Amniotic stem cell (primary cell): ENCODE measurements at regions not wholly inside any gene's neighbourhood (a gene's known extent, or its start where the extent isn't known, plus 50 kb on each side); places are given as distances from the start of the nearest gene placed in this dataset.
"Not testable (repeated sequence)": the region's sequence is repeated elsewhere in the genome, so short reads cannot be mapped to it uniquely, and the experiment has no call there.

Experiments
- DNase-seq: peaks from one replicate; lab custom pipeline; 2025; lab: John Stamatoyannopoulos, UW

DNA sequence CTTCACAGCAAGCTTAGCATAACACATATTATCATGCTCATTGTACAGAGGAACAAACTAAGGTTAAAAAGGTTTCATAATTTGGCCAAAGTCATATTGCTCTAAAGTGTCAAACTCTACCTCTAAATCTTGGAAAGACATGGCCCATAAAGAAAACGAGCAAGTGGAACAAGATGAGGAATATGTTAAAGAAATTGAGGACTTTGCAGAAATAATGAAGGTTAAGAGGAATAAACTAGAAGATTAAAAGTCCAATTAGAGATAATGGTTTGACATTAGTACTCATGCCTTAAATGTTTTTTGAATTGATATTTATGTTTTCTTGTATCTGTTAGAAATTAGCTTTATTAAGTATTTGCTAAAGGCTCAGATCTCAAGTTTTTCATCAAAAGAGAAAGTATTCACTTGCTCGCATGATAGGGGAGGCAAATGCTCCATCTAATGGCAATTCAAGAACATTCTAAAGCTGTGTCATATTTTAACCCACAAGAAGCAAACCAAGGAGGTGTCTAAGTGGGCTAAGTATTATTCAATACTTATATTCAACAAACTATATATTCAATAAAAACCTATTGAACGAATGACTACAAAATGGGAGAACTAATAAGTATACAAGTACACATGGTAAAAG, 192.9 kb upstream of the SPTLC3 start:
- DNase-seq, result no peak

DNA sequence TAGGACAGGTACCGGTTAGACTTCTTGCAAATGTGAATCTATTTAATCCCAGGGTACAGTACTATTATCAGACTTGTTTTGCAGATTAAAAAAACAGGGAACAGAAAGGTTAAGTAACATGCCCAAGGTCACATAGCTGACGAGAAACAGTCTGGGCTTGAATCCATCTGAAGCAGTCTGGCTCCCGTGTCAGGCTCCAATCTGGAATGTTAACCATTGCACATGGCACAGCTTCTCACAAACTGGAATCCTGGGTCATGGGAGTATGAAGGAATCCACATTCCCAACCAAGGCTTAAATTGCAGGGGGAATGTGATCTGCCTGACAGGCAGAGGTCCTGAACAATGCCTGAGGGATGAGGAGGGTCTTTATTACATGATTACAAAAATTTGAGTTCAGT, 187.5 kb upstream of the SPTLC3 start:
- DNase-seq, result no peak

DNA sequence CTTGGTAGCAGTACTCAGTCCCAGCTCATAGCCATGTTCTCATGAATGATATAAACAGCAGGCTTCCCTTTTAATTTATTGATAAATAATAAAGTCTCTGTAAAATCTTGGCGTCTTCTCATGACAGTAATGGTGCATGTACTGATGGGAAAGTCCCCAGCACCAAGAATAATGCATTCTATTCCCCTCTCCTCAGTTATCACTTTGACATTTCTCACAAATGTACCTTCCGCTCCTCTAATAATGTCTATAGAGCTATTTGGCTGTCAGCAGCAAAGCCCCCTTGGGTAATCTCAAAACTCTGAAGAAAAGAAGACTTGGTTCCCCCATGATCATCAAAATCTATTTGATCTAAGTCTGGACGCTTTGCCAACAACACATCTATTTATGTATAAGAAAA, 185.0 kb upstream of the SPTLC3 start:
- no peak for DNase-seq

DNA sequence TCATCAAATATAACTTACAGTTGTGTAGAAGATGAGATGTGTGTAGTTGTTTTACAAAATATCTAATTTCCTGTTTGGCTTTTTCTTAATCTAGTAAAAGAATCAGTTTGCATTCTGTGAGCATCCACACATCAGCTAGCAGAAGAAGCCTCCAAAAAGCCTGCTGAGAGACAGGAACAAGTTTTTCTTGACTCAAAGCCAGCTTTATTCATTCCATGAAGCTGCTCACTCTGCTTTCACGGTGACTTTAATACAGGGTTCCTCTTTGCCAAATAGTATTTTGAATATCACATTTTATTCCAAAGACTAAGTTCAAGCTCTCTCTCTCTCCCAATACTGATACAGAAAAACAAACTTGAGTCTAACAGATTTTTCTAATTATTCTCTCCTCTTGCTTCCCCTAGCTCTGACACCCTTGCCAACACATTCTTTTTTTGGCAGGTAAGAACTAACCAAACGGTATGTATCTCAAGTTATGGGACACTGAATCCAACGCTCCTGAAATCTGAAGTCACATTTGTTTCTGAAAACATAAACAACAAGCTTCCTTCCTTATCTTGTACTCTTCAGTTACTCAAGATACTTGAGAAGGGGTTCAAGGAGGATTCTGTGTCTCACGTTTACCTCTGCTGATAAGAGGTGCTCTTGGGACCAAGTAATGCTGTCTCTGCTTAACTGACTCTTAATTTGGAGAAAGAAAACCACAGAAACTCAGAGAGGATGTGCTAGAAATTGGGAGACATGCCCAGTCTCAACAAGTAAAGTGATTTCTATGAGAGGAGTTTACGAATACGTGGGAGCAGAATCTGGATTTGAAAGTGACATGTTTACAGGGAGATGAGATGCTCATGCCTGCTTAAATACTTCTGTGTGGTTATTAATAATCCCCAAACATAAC, 184.2 kb upstream of the SPTLC3 start:
- DNase-seq, result no peak

DNA sequence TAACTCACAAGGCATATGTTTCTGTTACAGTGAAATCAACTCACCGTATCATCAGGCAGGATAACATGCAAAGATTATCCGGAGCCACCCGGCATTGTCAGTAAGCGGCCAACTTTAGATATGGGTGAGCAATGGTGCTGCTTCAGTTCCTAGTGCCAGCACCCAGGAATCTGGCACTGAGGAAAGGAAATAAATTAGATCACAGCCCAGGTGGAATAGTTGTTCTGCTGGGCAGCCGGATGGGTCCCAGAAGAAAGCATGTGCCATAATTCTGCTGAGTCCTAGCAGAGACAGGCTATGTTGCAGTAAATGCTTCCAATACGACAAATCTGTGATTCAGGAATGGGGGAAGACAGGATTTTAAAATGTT, 183.6 kb upstream of the SPTLC3 start:
- DNase-seq, result no peak

DNA sequence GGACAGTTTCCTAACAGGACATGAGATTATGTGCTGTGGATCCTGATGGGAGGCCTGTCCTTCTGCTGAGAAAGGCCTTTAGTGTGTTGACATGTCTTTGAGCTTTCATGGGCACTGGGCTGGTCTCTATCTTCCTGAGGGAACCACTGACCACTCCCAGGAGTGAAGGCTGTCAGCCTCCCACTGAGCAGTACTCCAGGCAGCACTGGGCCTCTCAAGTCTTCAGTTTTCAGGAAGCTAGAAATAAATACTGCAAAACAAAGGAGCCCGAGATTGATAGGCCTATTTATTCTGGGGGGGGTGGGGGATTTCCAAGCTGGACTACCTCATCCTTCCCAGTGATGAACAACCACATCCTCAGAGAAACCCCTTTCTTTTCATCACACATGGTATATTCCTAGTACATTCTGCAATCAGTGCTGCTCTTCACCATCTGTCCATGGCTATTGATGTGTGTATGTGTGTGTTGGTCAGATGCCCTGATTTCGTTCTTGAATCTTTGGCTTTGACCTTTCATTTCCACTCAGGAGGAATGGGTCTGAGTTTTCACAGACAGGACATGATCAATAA, 180.9 kb upstream of the SPTLC3 start:
- no peak for DNase-seq

DNA sequence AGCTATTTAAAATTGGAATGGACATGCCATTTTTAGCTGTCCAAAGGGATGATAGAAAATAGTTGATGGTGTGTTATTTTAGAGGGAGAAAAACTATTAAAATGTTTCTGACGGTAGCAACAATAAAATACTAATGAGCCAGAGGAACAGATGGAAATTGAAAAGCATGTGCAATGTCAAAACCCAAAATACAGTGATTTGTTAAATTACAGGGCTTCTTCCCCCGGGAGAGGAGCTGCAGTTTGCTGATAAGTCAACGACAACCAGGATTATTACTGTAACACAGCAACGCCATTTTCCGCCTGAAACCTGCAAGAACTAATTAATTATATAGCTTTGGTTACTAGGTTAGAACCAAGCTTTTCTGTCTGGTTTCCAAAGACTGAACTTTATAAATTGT, 179.6 kb upstream of the SPTLC3 start:
- no peak for DNase-seq

DNA sequence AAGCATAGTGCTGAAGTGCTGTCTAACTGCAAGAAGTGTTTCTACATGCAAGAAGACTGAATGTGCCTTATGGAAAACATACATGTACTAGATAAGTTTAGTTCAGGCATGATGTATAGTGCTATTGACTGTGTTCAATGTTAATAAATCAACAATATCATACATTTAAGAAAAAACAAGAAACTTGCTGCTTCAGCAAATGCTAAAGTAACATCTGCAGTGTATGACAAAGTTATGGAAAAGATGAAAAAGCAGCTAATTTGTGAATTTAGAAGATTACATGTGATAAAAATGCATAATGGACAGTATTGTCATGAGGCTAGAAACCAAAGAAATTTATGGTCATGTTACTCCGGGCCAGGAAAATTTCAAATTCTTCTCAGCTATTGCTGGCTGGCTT, 174.9 kb upstream of the SPTLC3 start:
- no peak for DNase-seq

DNA sequence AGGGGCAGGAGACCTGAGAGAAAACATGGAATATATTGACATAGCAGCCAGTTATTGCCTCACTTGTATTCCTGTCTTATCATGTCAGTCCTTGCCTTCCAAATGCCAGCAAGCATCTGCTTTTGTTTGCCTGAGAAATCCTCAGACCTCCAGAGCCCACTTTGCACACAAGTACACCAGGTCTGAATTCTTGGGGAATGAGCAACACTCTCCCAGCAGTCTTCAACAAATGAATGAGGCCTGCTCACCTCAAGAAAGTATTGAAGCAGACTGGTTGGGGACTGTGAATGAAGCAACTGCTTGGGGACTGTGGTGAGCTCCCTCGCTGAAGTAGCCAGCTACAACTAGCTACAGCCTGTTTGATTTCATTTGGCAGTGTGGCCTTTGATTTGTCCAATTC, 172.8 kb upstream of the SPTLC3 start:
- DNase-seq, result no peak

DNA sequence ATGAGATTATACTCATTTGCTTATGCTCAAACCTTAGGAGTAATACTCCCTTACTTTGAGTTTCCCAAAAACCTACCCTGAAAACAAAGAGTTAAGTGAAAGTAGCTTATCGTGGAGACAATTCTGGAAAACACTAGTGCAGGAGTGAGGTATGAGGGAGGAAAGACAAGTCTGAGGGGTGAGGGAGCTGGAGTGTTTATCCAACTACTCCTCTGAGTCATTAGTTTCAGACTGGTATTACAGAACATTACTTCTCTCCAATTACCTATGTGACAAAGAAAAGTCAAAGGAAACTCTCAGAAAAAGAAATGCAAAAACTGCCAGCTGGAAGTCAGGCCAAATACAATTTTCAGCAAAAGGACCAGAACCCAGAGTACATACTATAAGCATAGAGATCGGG, 171.1 kb upstream of the SPTLC3 start:
- DNase-seq, result no peak

DNA sequence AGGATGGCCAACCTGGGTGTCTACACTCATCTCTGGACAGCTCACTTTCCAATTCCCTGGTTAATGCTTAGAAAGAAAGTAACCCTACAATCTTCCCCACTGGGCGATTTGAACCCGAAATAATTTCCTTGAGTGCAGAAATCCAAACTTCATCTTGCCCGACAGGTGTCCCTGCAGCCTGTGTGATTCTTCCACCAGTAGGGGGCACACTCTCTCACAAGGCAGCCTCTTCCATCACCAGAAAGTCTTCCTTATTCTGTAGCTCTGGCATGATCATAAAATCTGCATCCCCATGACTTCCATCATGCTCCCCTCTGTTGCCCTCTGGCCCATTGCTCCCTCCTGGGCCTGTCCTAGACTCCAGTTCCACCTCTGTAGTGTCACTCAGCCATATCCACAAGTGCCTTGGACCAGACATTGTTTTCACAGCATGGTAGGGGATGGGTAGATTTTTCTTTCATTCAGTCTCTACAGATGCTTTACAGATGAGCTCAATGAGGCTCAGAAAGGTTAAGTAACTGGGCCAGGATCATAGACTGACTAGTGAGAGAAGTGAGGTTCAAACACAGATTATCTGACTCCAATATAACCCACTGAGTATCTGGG, 170.4 kb upstream of the SPTLC3 start:
- no peak for DNase-seq

DNA sequence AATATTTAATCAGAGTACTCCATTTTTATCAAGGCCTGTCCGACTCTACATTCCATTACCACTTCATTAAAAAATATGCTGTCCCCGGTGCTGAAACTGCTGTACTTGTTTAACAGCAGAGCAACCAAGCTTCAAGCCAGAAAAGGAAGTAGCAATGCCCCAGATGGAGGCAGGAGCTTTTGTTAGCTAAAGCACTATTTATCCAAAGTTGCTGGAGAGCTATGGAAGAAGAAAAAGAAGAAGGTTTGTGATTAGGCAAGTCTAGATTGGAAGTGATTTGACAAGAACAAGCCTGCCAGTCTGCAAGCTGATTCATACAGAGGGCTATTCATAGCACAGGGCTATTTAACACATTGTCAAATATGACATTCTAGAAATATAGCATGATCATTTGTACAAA, 160.9 kb upstream of the SPTLC3 start:
- no peak for DNase-seq

DNA sequence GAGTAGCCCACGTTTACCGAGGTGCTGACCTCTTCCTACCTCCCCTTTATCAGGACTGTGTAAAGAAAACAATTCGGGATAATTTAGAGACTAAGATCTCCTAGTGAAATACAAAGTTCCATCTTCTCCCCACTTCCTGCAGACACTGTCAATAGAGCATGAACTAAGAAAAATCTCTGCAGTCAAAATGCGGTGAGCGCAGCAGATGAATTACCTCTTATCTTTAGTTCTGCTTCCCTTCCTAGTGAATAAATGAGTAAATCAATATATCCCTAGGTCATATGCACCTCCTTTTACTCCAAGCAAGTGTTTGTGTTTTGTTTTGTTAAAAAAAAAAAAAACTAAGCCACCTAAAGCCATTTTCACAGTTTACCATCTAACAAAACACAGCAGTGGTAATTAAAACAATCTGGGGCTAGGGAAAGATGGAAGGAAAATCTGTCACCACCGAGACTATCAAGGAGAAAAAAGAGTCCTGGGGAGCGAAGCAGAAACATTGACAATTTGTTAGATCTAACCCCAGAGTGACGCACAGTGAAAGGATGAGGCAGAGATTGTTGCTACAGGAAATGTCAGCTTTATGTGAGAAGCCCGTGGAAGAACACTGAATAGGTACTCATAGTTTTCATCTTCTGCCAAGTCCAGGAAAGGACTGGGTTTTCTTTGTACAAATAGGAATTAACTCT, 159.4 kb upstream of the SPTLC3 start:
- DNase-seq, result no peak

DNA sequence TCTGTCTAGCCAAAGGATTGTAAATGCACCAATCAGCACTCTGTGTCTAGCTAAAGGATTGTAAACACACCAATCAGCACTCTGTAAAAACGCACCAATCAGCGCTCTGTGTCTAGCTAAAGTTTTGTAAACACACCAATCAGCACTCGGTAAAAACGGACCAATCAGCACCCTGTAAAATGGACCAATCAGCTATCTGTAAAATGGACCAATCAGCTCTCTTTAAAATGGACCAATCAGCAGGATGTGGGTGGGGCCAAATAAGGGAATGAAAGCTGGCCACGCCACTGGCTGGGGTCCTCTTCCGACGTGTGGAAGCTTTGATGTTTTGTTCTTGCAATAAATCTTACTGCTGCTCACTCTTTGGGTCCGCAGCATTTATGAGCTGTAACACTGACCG, 151.1 kb upstream of the SPTLC3 start:
- not testable (repeated sequence) for DNase-seq

DNA sequence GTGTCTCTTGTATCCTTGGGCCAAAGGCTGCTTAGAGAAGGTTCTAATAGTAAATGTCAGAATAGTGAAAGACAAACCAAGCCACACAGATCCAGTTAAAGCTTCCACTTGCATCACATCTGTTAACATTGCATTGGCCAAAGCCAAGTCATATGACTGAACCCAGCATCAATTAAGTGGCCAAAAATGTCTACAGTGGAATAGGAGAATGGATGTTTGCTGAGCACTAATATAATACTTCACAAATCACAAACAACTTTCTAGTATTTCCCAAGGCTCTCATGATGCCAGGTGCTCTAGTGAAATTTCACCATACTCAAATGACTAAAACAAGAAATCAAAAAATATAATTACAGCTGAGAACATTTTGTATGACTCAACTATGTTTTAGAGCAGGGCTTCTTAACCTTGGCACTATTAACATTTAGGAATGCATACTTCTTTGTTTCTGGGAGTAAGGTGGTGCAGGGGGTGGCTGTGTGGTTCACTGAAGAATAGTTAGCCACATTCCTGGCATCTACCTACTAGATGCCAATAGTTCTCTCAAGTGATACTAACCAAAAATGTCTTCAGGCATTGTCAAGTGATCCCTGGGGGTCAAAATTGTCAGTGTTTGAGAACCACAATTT, 148.0 kb upstream of the SPTLC3 start:
- no peak for DNase-seq

DNA sequence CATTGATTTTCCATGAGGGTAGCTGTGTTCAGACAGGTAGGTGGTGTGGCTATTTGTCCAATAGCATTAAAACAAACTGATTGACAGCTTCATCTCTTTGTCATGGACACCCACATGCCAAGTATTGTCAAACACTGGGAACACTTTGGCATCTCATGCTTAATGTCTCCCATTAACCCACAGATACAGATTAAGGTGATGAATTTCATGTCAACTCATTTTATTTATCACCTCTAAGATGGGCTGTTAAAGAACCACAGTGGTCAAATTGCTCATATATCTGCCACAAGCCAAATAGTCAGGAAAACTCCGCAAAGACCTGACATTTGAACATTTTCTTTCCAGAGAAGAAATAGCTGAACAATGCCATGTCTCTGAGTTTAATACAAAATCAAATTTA, 139.1 kb upstream of the SPTLC3 start:
- no peak for DNase-seq

DNA sequence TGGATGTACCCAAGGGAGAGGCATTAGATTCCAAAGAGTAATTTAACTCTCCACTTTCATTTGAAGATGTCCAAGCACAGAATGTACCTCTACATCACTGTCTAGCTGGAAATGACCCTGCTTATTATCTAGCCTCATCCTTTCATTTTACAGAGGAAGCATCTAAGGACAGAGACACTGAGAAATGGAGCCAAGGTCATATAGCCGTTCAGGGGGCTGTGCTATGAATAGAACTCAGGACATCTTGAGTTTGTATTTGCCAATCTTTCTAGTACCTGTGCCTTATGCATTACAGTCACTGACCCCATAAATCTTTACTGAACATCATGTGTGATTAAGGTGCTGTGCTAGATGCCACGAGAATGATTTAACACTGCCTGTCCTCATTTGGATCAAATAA, 138.2 kb upstream of the SPTLC3 start:
- no peak for DNase-seq

DNA sequence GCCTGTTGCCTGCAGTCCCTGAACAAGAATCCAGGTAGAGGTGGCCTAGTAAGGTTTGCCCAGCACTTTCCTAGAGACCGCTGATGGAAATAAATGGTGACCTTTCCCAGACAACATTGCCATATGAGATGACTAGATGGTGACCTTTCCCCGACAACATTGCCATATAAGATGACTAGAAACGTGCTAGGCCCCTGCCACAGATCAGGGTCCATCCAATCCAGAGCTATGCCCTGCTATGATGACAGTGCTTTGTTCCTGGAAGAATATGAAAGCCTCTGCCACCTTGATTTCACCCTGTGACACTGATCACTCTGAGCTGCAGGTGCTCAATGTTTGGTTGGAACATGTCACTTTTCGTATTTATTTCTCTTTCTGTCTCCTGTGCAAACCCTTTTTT, 133.8 kb upstream of the SPTLC3 start:
- DNase-seq, result no peak

DNA sequence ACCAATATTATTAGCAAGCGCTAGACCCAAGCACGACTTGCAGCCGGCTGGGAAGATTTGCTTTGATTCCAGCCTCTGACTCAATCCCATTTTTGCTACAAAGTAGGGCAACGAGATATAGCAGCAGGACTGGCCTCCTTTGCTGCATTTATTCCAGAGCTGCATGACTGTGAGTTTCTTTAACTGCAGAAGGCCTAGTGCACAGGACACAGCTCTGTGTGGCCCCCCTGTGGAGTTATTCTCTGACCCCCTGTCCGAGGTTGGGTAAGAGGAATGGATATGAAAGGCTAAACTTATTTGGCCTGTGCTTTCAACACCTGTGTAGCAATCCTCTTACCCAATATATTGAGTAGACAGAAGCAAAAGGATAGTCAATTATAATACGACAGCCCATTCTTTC, 133.3 kb upstream of the SPTLC3 start:
- DNase-seq, result no peak

DNA sequence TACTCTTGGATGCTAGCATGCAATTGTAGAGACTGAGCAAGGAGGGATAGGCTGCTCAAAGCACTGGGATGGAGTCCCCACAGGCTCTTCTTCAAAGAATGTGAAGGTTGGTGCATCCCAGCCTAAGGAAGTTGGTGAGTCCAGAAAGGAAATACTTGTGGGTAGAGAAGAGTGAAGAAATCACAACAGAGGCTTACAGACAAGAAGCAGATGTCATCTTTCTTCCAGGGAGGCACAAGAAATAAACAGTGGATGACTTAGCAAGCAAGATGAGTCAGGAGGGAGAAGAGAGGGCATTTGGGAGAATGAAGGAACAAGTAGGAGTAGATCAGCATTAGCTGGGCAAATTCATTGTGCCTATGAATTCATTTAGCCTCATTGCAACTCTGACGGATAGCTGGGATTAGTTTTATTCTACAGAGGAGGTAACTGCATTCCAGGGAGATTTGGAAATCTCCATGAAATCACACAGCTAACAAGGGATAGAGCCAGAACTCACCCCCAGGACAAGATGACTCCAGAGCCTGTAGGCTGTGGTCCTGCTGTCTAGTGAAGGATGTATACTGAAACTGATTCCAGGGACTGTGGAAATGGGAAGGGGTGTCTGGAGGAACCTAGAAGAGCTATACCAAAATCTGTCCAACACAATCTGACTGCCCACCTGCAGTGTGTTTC, 125.8 kb upstream of the SPTLC3 start:
- DNase-seq, result no peak

DNA sequence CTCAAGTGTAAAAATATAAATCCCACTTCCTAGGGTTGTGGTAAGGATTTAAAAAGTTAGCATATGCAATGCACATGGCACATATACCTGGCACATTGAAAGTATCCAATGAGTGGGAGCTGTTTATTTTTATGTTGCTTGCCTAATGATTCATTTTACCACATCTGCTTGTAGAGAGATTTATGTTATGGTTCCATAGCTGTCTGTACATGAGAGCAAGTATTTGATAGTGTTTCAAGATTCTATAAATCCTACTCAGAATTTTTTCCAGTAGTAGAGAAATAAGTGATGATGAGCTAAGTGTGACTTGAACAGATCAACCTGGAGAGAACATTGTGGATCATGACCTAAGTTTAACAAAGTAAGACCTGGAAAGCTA, 125.3 kb upstream of the SPTLC3 start:
- DNase-seq, result no peak
